DMS79 treated with DMSO at 0.1 percent for 48 hours (cell line): ENCODE measurements at regions not wholly inside any gene's neighbourhood (a gene's known extent, or its start where the extent isn't known, plus 50 kb on each side); places are given as distances from the start of the nearest gene placed in this dataset.

ENCODE experiments used
- DNase-seq: peaks from one replicate; lab custom pipeline; 2025; lab: John Stamatoyannopoulos, UW

DNA sequence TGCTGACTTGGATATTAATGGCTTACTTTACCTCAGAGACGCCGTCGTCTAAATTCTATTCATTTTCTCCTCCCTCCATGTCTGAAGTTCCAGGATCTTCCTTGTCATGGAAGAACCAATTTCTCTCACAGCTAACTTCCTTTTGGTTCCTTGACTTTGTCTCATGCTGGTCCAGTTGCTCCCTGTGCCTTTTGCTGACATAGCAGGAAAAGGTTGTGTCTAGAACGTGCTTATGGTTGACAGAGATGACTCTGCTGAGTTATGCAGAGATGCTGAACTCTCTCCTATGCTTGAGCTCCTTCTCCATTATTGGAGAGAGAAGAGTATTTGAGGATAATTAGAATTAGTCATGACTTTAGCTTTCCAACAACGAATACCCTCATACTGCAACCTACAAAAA is 1338.9 kb downstream of the MAT2B start:
- DNase-seq = no peak

DNA sequence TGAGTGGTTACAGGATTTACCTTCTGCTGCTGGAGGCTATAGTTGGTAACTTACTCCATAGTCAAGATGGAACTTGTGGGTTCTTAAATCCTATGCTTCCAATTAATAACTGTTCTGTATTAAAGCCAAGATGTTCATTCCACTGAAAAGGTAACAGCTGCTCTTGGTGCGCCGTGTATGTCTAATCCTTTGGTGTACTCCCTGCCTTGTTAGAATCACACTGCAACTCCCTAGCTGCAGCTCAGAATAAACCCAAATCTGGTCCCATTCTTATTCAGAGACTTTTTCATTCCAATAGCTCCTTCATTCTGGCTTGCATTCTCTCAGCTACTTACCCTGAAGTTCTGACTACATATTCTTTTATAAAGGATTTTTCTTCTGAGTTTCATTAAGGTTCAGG is 1355.5 kb downstream of the MAT2B start:
- no peak for DNase-seq

DNA sequence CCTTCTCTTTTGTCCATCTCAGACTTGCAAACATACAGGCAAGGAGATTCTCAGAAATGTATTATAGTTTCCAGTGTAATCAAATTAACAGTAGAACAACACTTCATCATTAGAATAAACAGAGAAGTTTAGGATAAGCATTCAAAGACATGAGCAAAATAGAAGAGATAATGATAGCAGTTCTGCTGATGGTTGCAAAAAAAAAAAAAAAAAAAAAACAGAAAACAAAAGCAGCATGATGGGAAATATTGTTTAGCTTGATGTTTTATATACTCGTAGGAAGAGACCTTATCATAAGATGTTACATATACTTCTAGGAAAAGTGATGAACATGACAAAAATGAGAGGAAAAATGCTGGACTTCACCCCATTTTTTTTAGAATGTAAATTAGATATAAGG is 1356.2 kb downstream of the MAT2B start:
- DNase-seq = no peak

DNA sequence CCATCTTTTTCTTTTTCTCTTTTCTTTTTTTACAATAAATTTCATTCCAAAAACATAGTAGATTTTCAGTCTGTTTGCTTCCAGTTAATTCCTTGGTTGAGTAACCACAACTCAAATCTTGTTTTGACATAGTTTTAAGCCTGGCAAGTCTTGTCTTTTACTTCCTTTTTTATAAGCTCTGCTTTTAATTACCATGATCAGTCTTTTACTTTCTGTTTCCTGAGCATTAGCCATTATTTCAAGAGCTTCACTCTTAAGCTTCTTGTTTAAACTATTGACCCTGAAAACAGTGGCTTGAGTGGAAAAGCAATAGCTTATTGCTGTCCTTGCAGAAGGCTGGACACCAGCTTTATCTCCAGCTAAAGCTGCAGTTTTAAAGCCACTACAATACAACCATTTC is 1363.3 kb downstream of the MAT2B start:
- no peak for DNase-seq

DNA sequence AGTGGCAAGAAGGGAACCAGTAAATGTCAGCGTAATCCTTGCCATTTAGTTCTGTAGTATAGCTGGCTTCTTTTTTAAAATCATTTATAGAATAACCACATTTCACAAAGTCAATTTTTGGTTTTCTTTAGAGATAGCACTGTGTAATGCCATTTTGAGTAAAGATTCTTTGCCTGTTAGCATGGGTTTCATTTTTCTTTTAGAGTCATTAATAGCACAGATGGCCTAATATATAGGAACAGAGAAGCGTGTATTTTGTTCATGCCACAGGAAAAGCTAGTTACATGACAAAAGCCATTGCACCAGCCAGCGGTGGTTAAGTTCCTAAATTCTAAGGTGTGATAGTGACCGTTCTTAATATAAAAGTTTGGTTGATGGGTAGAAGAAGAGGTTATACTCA is 1363.9 kb downstream of the MAT2B start:
- no peak for DNase-seq

DNA sequence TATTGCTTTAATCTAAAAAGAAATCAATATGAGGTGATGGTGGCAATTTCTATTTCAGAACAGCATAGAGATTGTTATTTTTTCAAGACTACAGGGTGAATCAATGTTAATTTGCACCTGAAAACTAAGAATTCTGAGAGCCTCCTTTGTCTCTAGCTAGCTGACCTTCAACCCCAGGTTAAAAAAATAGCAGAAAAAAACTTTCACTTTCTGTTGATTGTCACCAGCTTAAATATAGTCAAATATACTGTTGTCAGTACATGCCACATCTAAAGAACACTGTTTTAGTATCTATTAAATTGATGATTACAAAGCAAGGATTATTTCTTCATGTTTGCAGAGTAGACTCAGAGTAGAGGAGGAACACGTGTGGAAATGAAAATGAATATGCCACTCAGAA is 1371.4 kb downstream of the MAT2B start:
- DNase-seq = no peak

DNA sequence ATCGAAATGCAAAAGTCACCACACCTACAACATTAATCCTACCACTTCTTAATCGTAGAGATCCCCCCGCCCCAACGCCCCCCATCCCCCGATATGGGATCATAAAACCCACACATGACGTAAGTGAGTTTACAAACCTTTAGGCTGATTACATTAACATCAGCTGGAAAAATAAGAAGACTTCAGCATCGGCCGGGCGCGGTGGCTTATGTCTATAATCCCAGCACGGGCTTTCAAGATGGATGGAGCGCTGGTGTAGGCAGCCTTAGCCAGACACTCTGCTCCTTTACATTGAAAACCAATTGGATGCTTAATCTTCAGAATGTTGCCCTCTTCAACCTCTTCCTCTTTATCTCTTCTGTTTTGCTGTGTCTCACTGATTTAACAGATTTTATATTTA is 1376.0 kb downstream of the MAT2B start:
- DNase-seq = no peak

DNA sequence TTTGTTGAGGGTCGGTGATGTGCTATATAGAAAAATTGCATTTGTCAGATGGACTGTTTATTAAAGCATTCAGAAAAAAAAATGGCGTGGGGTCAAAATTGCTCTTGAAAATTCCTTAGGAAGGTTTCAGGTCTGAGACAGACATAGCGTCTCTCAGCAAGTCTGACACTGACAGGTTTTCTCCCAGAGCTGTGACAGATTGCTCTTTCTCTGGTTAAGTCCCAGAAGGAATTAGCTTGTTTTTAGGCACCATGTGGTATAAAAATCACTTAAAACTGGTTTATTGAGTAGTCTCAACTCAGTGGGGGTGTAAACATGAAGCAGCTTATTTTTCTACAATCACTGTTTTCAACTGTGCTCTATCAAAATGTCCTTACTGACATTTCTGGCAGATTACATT is 1379.8 kb downstream of the MAT2B start:
- DNase-seq = no peak

DNA sequence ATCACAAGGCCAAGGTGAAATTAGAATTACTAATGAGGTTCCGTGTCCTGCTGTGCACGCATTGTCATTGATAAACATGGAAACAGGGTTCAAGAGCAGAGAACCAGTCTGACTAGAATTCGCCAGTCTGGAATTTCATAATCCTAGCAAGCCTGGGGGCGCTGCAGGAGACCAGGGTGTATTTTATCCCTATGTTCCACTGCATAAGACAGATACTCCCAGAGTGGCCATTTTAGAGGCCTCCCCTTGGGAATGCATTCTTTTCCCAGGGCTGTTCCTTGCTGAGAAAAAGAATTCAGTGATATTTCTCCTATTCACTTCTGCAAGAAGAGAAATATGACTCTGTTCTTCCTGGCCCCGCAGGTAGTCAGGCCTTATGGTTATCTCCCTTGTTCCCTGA is 1387.7 kb downstream of the MAT2B start:
- no peak for DNase-seq

DNA sequence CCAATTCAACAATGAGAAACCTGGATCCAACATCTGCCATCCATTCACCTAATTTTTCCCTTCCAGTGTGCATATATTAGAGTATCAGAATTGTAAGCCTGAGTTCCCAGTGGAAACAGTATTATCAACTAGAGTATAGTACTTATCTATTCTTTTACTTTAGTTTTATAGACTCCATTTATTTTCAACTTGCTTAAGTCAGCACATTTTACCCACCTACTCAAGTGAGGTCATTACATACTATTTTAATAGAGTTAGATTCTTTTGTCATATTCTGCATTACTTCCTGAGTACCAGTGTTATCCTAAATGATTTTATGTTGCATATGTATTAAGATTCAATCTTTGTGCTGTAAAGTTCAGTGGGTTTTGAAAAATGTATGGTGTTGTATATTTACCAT is 1393.3 kb downstream of the MAT2B start:
- DNase-seq = no peak

DNA sequence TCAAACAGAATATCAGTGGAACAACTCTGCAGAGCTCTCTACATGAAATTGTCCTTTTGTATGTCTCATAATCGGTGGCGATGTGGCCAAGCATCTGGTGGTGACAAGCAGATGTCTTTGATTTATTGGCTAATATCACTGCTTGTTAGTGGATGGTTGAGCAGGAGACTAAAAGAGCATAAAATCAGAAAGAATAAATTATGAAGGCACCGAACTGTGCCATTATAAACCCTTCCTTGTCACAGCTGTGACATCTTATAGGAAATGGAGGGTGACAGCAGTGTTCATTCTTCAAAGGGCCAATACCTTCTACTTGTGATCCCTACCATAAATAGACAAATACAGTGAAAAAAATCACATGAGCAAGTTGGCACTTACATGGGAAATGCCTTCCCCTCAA is 1404.3 kb downstream of the MAT2B start:
- DNase-seq = no peak

DNA sequence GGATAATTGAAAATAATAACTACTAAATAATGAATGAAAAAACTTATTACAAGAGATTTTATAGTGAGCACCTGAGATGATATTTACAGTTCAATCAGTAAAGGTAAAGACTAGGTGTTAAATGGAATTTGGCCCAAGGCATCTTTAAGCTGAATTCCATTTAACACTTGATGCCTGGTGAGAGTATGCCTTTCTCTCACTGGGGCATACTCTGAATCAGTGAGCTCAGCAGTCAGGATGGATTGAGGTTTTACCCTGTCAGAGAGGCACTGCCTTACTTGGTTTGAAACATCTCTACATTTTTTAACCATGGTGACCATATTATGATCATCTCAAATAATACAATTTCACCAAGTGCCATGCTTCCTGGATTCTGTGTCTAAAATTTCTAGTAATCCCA is 1416.3 kb downstream of the MAT2B start:
- no peak for DNase-seq

DNA sequence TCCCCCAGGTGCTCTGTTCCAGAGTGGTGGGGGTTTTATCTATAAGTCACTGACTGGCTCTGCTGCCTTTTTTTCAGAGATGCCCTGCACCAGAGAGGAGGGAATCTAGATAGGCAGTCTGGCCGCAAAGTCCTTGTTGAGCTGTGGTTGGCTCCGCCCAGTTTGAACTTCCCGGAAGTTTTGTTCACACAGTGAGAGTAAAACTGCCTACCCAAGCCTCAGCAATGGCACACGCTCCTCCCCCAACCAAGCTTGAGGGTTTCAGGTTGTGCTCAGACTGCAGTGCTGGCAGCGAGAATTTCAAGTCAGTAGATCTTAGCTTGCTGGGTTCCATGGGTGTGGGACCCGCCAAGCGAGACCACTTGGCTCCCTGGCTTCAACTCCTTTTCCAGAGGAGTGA is 1428.6 kb downstream of the MAT2B start:
- DNase-seq = no peak

DNA sequence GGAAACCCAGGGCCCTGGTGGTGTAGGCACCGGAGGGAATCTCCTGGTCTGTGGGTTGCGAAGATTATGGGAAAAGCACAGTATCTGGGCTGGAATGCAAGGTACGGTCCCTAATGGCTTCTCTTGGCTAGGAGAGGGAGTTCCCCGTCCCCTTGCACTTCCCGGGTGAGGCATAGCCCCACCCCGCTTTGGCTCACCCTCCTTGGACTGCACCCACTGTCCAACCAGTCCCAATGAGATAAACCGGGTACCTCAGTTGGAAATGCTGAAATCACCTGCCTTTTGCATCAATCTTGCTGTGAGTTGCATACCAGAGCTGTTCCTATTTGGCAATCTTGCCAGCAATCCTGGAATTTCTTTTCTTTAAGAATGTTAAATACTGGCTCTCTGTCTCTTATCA is 1429.1 kb downstream of the MAT2B start:
- no peak for DNase-seq

DNA sequence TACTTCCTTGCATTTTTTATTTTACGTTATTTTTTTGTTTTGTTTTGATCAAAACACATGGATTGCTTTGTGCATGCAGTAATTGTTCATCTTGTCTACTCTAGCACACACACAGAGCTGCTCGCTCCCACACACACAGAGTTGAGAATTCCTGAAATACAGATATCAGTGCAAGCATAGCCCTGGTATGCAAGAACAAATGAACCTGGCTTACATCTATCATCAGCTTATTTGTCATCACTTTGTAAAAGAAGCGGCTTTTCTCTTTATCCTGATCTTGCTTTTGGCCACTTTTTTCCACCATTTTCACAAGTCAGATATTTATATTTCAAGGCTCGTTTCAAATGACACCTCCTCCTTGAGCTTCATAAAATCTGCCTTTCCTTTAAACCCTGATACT is 1435.7 kb downstream of the MAT2B start:
- DNase-seq = no peak

DNA sequence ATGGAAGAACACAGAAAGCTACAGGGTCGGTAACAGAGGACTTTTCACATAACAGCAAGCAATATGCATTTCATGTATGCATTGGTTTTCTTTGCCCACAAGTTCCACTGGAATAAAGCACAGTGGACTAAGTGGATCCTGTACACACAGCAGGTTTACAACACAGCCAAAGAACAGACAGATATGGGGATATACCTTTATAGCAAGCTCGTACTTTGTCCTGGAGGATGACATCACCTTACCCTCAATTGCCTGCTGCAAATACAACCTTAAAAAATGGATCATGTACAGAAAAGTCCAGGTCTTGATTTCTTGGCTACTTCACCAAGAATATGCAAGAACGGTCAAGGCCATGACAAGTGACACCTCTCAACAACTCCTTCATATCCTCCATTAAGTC is 1445.5 kb downstream of the MAT2B start:
- no peak for DNase-seq

DNA sequence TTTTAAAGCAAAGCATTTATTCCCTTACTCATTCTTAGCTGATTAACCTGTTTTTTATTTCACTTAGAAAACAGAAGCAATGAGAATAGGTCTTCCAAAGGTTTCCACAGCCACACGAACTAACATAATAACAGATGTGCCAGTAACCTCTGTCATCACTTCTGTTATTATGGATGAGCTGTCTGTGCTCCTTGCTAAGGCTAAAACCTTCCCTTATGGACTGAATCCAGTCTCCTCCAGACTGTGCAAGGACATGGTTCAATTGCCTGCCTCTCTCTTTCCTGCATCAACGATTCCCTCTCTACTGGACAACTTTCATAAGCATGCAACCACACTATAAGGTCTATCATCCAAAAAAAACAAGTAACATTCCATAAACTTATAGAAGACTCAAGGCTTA is 1446.2 kb downstream of the MAT2B start:
- no peak for DNase-seq

DNA sequence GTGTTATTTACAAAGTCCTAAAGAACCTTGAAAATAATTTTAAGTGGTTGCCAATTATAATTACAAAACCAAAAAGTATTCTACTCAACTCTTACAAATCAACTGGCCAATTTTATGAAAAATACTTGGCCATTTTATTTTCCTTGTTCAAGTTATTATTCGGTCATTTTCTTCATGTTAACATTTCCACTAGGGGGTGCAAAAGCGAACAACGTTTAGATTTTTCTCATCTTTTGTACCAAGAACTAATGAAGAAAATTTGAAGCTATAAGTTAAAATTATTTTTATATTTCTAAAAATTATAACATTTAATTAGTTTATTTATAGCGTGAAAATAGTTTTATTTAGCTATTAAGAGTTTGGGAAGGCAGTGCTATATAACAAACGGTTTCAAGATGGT is 1453.3 kb downstream of the MAT2B start:
- no peak for DNase-seq

DNA sequence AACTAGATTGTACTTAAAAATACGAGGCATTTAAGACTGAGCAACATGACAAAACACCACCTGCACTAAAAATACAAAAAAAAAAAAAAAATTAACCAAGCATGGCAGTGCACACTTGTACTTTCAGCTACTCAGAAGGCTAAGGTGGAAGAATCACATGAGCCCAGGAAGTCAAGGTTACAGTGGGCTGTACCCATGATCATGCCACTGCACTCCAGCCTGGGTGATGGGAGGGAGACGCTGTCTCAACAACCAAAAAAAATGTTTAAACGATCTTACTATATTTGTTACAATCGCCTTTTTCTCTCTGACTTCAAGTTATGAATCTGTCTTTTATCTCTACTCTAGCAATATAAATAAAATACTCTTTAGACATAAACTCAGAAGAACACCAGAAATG is 1454.3 kb downstream of the MAT2B start:
- no peak for DNase-seq

DNA sequence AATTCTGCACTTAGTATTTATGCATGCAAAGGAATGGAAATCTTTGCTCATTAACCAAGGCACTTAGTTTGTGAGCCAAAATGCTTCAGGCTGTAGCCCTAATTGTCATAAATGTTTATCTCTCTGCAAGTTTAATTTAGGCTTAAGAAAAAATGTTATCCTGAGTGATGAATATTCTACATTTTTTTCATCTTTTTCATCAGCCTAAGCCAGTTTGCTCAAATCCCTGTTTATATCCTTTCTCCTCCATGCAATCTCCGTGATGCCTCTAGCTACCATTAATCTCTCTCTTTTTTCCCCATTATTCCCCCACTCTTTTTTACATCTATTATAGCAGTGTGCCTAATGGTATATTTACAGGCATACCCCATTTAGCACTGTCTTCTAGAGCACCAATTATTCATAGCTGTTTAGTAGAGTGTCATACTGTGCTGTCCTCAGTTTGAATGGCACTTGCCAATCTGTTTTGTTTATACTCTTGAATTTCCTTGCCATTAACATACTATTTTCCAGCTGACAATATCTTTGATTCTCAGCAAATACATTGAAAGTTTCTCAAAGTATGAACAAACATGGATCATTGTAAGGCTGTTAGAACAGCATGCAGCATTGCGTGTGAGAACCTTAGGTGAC is 1457.0 kb downstream of the MAT2B start:
- no peak for DNase-seq

DNA sequence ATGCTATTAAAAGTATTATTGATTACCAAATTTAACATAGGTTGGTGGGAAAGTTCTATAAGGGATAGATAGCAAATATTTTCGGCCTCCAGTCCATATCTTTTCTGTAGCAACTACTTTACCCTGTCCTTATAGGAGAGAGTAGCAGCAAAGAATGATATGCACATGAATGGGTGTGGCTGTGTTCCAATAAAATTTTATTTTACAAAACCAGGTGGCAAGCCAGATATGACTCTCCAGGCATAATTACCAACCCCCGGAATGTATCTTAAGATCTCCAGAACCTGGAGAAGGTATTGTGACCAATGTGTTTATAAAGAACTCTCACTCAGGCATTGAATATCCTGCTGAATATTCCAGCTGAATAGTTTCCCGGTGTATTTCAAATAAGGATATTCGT is 1461.2 kb downstream of the MAT2B start:
- no peak for DNase-seq

DNA sequence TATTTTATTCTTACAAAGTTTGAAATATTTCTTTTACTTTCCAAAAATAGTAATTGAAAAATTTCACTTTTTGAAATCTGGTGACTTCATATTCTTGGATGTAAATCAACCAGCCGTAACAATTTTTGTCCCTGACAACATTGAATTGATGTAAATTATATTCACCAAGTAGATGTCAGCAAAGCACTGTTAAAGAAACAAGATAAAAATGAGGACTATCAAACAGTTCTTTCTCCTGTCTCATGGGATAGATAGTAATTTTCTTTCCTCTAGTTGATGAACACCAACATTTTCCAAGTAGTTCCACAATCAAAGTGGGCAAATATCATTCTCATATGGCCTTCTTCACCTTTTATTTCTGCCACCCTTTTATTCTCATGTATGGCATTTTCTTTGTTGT is 1461.9 kb downstream of the MAT2B start:
- DNase-seq = no peak

DNA sequence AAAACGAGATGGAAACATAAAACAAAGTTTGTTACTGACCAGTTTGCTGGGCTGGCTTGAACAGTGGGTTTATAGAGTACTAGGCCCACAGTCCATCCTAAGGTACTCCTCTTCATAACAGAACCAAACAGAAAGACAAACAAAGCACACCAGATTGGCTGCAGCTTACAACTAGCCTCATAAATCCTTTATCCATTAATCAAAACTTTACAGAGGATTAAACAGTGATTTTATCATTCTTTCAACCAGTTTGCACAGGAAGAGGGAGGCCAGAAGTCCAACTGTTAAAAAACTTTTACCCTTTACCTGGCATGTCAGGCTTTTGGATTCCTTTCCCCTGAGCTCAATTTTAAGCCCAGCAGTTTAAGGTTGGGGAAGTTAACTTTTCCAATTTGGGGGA is 1467.6 kb downstream of the MAT2B start:
- no peak for DNase-seq

DNA sequence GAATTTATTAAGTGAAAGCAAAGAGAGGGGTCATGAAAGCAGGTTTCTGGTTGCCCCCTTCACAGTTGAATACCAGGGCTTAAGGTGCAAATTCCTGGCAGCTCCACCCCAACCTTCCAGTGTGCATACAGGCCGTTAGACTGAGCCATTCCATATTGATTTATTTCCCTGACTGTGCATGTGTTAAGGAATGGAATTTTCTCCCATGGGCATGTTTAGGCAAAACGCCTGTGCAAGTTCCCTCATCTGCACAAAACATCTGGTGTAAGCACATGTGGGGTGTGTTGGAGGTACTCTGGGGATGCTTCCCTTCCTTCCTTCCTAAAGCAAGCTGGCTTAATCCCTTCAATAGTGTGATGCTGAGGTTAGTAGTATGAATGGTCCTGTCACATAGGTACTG is 1470.6 kb downstream of the MAT2B start:
- DNase-seq = no peak

DNA sequence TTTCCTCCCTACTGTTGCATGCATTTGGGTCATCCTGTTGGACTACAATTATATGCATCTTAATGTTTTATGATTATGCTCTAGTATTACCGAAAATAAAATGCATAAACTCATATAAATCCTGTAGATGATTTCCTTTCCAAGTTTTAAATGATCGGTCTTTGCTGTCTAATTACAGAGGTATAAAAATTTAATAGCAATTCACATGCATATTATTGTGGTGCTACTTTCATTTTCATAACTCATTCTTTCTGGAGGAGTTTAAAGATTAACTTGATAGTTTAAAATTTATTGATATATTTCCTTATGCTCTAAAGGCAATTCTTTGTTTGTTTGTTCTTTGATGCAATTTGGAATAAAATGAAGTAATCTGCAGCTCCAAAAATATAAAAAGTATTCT is 1475.1 kb downstream of the MAT2B start:
- DNase-seq = no peak
